SIG-M5 (cell line): ENCODE measurements at regions not wholly inside any gene's neighbourhood (a gene's known extent, or its start where the extent isn't known, plus 50 kb on each side); places are given as distances from the start of the nearest gene placed in this dataset.

Experiments used
- DNase-seq: peaks from one replicate; lab custom pipeline; 2025; lab: John Stamatoyannopoulos, UW

DNA sequence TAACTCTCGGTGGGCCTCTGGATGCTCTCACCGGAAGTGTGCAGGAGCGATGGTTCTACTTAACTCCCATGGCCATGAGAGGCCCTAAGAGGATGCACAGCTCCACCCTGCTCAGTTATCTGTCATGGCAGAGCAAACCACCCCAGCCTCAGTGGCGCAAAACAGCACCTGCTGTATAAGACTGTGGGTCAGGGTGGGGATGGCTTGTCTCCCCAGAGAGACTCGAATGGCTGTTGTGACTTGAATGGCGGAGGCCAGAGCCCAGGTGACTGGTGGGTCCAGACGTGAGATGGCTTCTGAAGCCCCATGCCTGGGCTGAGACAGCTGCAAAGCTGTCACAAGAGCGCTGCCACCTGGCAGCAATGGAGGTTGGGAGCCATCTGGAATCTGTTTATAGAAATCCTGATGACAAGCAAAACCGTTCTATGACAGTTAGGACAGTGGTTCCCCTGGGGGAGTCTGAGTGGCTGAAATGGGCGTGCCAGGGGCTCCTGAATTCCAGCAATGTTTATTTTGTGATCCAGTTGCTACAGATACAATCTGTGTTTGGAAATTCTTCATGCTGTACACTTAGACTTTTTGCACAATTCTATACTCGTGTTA is 490.5 kb downstream of the TCERG1L start:
- no peak for DNase-seq

DNA sequence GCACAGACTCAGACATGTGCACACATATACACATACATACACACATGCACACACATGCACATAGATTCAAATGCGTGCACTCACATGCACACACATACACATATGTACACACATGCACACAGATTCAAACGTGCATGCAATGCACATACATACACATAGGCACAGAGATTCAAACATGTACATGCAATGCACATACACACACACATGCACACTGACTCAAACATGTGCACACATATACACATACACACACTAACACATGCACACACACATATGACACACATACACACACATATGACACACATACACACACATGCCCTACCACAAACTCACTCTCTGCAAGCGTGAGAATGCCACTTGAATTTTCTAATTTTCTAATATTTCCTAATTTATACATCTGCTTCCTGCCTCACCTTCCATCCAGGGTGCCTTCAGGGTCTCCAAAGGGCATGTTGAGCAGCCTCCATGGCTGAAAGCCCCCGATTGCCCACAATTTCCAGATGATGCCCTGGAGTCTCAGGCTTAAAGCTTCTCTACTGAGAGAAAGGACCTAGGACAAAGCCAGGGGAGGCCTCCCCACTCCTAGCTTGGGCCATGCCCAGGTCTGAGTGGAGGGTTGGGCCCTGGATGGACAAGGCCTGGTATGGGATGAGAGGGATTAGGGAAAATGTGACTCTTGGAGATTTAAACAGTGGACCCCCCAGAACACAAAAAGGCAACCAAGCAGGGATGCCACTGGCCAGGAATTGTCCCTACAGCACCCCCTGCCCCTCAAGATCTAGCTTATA is 487.1 kb downstream of the TCERG1L start:
- DNase-seq = no peak

DNA sequence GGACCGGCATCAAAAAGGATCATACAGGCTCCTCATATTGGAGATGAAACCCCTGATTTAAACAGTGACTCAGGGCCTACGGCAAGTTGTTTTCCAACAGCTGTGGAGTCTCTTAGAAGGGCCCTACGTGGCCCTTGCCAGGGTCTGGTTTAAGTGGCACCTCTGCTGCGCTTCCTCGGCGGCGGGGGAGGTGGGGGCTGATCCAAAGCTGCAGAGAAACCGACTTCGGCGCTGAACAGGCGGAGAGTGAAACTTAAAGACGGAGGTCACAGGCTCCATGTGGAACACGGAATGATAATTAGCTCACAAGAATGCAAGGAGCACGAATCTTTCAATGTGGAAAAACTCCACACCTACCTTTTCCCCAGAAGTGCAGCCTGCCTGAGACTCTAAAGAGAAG is 477.9 kb downstream of the TCERG1L start:
- DNase-seq = no peak

DNA sequence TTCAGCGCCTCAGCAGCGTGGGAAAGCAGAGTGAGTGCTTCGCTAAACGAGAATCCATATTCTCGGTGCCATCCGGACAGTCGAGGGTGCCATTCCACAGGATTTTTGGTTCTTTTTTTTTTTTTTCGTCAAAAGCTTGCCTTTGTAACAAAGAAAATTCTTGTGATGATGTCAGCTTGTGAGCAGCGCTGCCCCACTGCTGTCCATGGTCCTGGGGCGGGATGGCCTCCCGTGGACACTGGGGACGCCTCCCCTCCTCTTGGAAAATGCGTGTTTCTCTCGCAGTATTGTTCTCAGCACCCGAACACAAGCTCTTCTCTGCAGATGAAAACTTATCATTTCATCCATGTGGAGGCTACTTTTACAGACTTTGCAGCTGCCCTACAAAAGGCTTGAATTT is 477.4 kb downstream of the TCERG1L start:
- DNase-seq = no peak

- no peak for DNase-seq
These were observed 476.9 kb downstream of the TCERG1L start for GRCh38 chr10:130834573-130834972.

- no peak for DNase-seq
These were observed 476.5 kb downstream of the TCERG1L start for GRCh38 chr10:130835068-130835467.

DNA sequence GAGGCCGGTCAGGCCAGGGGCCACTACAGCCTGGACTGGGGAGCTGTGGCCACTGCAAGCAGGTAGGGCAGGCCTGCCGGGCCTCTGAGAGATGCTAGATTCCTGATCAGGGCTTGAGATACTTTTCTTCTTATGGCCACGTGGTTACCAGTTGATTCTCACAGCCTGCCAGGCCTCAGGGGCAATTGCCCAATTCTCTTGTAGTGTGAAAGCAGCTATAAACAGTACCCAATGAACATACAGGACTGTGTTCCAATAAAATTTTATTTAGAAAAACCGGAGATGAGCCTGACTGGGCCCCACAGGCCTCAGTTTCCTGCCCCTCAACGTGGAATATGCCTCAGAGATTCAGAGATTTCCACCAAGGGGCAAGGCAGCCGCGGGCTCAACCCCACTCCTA is 475.2 kb downstream of the TCERG1L start:
- DNase-seq = no peak

- no peak for DNase-seq
These were observed 468.4 kb downstream of the TCERG1L start for GRCh38 chr10:130843051-130843653.

DNA sequence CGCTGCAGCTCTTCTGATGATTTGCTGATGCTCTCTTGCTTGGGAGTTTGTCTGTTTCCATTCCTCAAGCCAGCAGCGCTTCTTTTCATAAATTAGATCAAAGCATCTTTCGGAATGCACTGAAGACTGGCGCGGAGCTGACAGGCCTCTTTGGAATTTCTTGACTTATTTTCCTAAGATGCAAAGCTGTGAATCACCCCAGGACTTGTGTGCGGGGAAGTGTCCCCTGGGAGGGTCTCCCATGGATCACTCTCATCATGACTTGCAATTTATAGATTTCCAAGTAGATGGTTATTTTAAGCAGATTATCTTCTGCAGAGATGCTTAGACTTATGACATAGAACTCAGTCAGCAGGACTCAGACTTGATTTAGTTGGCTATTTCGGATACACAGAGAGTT is 467.2 kb downstream of the TCERG1L start:
- DNase-seq = no peak

GRCh38 chr10:130847170-130847569 is 464.4 kb downstream of the TCERG1L start:
- no peak for DNase-seq

GRCh38 chr10:130848855-130849254 is 462.7 kb downstream of the TCERG1L start:
- DNase-seq = no peak

GRCh38 chr10:130854151-130854550 is 457.4 kb downstream of the TCERG1L start:
- DNase-seq = no peak

DNA sequence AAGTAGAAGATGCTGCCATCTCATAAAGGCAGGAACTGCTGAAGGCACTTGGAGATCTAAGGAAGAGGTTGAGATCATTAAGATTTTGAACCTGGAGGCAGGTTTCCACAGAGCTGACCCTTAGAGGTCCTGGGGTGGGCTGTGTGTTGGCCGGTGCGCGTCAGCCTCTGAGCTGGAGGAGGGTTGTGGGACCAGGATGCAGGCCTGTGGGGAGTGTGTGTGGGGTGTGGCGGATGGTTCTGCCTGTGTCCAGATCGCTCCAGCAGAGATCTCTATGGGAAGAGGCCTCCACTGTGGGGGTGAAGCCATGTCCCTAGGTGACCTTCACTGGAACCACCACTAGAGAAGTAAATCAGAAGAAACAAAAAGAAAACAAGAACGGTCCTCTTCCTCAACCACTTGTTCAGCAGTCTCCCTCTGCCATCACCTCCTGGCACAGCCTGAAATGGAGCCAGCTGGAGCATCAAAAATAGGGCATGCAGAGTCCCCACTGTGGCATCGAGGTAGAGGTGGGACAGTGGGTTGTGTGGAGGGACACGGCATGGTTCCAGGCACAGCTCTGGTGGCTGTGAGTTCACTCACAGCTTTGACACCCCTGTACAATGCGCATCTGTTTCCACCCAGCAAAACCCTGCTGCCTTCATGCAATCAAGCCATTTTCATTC is 453.8 kb downstream of the TCERG1L start:
- no peak for DNase-seq

DNA sequence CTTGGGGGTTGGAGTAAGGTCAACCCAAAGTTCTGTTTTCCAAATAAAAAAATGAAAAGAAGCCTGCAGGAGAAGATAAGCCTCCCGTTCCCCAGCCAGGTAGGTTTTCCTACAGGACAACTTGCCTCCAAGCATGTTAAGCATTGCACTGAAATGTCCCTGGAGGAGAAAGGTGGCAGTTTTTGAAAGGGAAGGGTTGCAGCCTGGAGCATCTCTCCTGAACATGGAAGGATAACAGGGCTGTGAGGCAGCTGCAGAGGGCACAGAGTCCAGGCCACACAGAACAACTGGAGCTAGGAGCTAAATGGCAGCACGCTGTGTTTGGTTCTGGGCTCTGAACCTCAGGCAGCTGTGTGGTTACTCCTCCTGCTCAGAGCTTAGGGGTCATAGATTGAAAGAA is 452.9 kb downstream of the TCERG1L start:
- DNase-seq = no peak

GRCh38 chr10:130859427-130859826 is 452.1 kb downstream of the TCERG1L start:
- DNase-seq = no peak

- no peak for DNase-seq
These were observed 449.4 kb downstream of the TCERG1L start for GRCh38 chr10:130862122-130862521.

DNA sequence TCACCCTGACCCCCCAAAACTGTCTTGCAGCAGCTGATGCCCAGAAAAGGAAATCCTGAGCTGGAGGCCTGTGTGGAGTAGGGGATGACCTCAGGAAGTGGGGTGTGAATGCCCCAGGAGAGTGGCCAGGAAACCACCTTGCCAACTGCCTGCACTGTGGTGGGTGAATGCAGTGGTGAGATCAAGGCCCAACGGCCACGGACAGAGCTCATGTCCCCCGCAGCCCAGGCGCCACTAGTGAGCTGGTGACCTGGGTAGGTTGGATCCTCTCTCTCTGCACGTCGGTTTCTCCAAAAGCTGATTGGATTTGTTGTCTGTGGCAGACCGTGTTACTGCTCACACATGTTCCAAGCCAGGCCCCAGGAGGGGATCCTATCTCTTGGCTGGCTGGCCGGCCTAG is 448.9 kb downstream of the TCERG1L start:
- no peak for DNase-seq

GRCh38 chr10:130863044-130863443 is 448.5 kb downstream of the TCERG1L start:
- DNase-seq = no peak

- no peak for DNase-seq
These were observed 446.3 kb downstream of the TCERG1L start for GRCh38 chr10:130864961-130865818.

- DNase-seq = no peak
These were observed 444.7 kb downstream of the TCERG1L start for GRCh38 chr10:130866857-130867256.

GRCh38 chr10:130867446-130868194 is 443.9 kb downstream of the TCERG1L start:
- DNase-seq = no peak
